A549 (cell line): ENCODE measurements at regions not wholly inside any gene's neighbourhood (a gene's known extent, or its start where the extent isn't known, plus 50 kb on each side); places are given as distances from the start of the nearest gene placed in this dataset.
A peak's percentile ranks its signal among the peaks of the same experiment; 100 is the strongest.

Experiments used
- ATAC-seq, 2 experiments: fragments of 200-7000 bp in 1 of 2; fragments of >200 bp in 1 of 2; cut with Nextera tagmentation in 1 of 2; cut with Tn5 transposase in 1 of 2; 3 replicates each; pipeline versions ENCODE4 v1.8.0 to v1.9.1; 2018 to 2020; ENCODE audit warnings: mild to moderate bottlenecking in 1 of 2, moderate library complexity in 1 of 2
- CTCF ChIA-PET: fragments of 300-600 bp; sonication (Branson Sonifier 250); formaldehyde crosslinking; extraction: SDS; loops from one replicate; lab custom pipeline; 2021; ENCODE audit warnings: antibody characterized with exemption, inconsistent platforms; lab: Yijun Ruan, JAX
- POLR2A ChIA-PET: fragments of 350-600 bp; formaldehyde crosslinking; extraction: SDS; loops from one replicate; lab custom pipeline; 2021; ENCODE audit warnings: antibody characterized with exemption, inconsistent platforms; lab: Yijun Ruan, JAX
- DNase-seq, 2 experiments: peaks; one replicate each; pipeline versions ENCODE4 v3.0.0 to v3.0.0-alpha.2; 2011 to 2016; ENCODE audit warnings: low read depth in 1 of 2, low spot score in 1 of 2
- FAIRE-seq: peaks from 2 replicates; lab custom pipeline; 2011; peaks lifted over from hg19 to GRCh38; lab: Jason Lieb, UNC
- H3K27ac ChIP-seq, 2 experiments: fragments of >200 bp; sonication (Bioruptor Twin); formaldehyde crosslinking; 3 replicates each; pipeline ENCODE4 v1.5.1; 2016 to 2017
- H3K4me1 ChIP-seq: fragments of >200 bp; sonication (Bioruptor Twin); formaldehyde crosslinking; 3 replicates; pipeline ENCODE4 v1.6.1; 2016
- H3K4me2 ChIP-seq: fragments of >200 bp; sonication (Bioruptor Twin); formaldehyde crosslinking; 3 replicates; pipeline ENCODE4 v1.6.1; 2016
- H3K4me3 ChIP-seq: fragments of >200 bp; sonication (Bioruptor Twin); formaldehyde crosslinking; 3 replicates; pipeline ENCODE4 v1.5.1; 2016
- H3K9me3 ChIP-seq: fragments of >200 bp; sonication (Bioruptor Twin); formaldehyde crosslinking; 3 replicates; pipeline ENCODE4 v1.6.1; 2016
- BHLHE40 ChIP-seq: IDR thresholded peaks from 2 replicates; pipeline ENCODE4 v1.6.1; 2012; ENCODE audit warnings: low read depth, low read length, inconsistent platforms
- CBX8 ChIP-seq: fragments of 200-600 bp; sonication (generic); IDR thresholded peaks from 2 replicates; pipeline ENCODE4 v1.6.1; 2016
- CEBPB ChIP-seq, 2 experiments: fragments of >200 bp in 1 of 2; sonication (Bioruptor Twin) in 1 of 2; formaldehyde crosslinking in 1 of 2; IDR thresholded peaks; 2 replicates each; pipeline ENCODE4 v1.6.1; 2012 to 2016
- CTCF ChIP-seq: fragments of >200 bp; sonication (Bioruptor Twin); formaldehyde crosslinking; IDR thresholded peaks from 3 replicates; pipeline ENCODE4 v1.5.1; 2016
- E2F6 ChIP-seq: IDR thresholded peaks from 2 replicates; pipeline ENCODE4 v1.6.1; 2012; ENCODE audit warnings: low read depth, borderline replicate concordance
- EHF ChIP-seq: fragments of 250-450 bp; sonication (Bioruptor Pico); IDR thresholded peaks from 2 replicates; pipeline ENCODE4 v1.5.0; 2020; ENCODE audit warnings: mild to moderate bottlenecking
- EHMT2 ChIP-seq: fragments of 200-600 bp; sonication (generic); IDR thresholded peaks from 2 replicates; pipeline ENCODE4 v1.6.1; 2016; ENCODE audit warnings: antibody characterized with exemption, low read depth, mild to moderate bottlenecking, moderate library complexity
- ESRRA ChIP-seq: fragments of 150-350 bp; IDR thresholded peaks from 2 replicates; pipeline ENCODE4 v1.6.1; 2014; ENCODE audit warnings: mild to moderate bottlenecking, low read length, borderline replicate concordance
- FOSB ChIP-seq: fragments of 250-450 bp; sonication (Bioruptor Pico); IDR thresholded peaks from 2 replicates; pipeline ENCODE4 v1.5.0; 2020; ENCODE audit warnings: mild to moderate bottlenecking, moderate library complexity
- FOSL2 ChIP-seq, 2 experiments: fragments of 450-650 bp in 1 of 2; fragments of >200 bp in 1 of 2; sonication (Bioruptor Twin) in 1 of 2; formaldehyde crosslinking; IDR thresholded peaks; 2 replicates each; pipeline versions ENCODE4 v1.5.0 to v1.6.1; 2016 to 2020; ENCODE audit warnings: mild to moderate bottlenecking in 1 of 2, moderate library complexity in 1 of 2
- FOXS1 ChIP-seq: fragments of 250-450 bp; sonication (Bioruptor Pico); IDR thresholded peaks from 2 replicates; pipeline ENCODE4 v1.5.0; 2020; ENCODE audit warnings: mild to moderate bottlenecking, moderate library complexity
- GATA3 ChIP-seq: IDR thresholded peaks from 2 replicates; pipeline ENCODE4 v1.6.1; 2012; ENCODE audit warnings: borderline replicate concordance
- HDAC2 ChIP-seq: fragments of 200-600 bp; sonication (generic); IDR thresholded peaks from 2 replicates; pipeline ENCODE4 v1.6.1; 2016
- HES2 ChIP-seq: fragments of >200 bp; sonication (Bioruptor Twin); formaldehyde crosslinking; IDR thresholded peaks from 2 replicates; pipeline ENCODE4 v1.6.1; 2016
- HEYL ChIP-seq: fragments of 250-450 bp; sonication (Bioruptor Pico); IDR thresholded peaks from 2 replicates; pipeline ENCODE4 v1.8.0; 2021; ENCODE audit warnings: mild to moderate bottlenecking, moderate library complexity
- JUN ChIP-seq, 2 experiments: fragments of >200 bp; sonication (Bioruptor Twin); formaldehyde crosslinking; IDR thresholded peaks; 2 replicates in 1 of 2; 3 replicates in 1 of 2; pipeline ENCODE4 v1.6.1; 2016 to 2017
- JUNB ChIP-seq: fragments of >200 bp; sonication (Bioruptor Twin); formaldehyde crosslinking; IDR thresholded peaks from 2 replicates; pipeline ENCODE4 v1.6.1; 2016
- KDM1A ChIP-seq: fragments of 200-600 bp; sonication (generic); IDR thresholded peaks from 2 replicates; pipeline ENCODE4 v1.6.1; 2016; ENCODE audit warnings: low read depth, mild to moderate bottlenecking
- MAFK ChIP-seq: fragments of 450-650 bp; IDR thresholded peaks from 2 replicates; pipeline ENCODE4 v1.6.1; 2014; ENCODE audit not compliant: partially characterized antibody
- MAZ ChIP-seq: fragments of 150-350 bp; IDR thresholded peaks from 2 replicates; pipeline ENCODE4 v1.6.1; 2014; ENCODE audit warnings: antibody characterized with exemption, low read depth, low read length, borderline replicate concordance
- MYC ChIP-seq: IDR thresholded peaks from 2 replicates; pipeline ENCODE4 v1.6.1; 2012; ENCODE audit warnings: mild to moderate bottlenecking, inconsistent platforms, low read length, improper control_type of control experiment, borderline replicate concordance
- NFE2L2 ChIP-seq: fragments of 150-350 bp; conservative IDR thresholded peaks from 2 replicates; pipeline ENCODE4 v1.6.1; 2014; ENCODE audit warnings: low read length
- PBX3 ChIP-seq: IDR thresholded peaks from 2 replicates; pipeline ENCODE4 v1.6.1; 2012
- PHF8 ChIP-seq: fragments of 200-600 bp; sonication (generic); IDR thresholded peaks from 2 replicates; pipeline ENCODE4 v1.6.1; 2016; ENCODE audit warnings: low read depth, mild to moderate bottlenecking, antibody characterized with exemption, moderate library complexity, borderline replicate concordance
- POLR2AphosphoS2 ChIP-seq: conservative IDR thresholded peaks from 2 replicates; pipeline ENCODE4 v1.6.1; 2012; ENCODE audit warnings: low read length, improper control_type of control experiment, inconsistent platforms
- RCOR1 ChIP-seq: fragments of 150-350 bp; IDR thresholded peaks from 2 replicates; pipeline ENCODE4 v1.6.1; 2014; ENCODE audit warnings: antibody characterized with exemption, low read length, low read depth
- RNF2 ChIP-seq: fragments of 200-600 bp; sonication (generic); IDR thresholded peaks from 2 replicates; pipeline ENCODE4 v1.6.1; 2016; ENCODE audit warnings: low read depth, mild to moderate bottlenecking, antibody characterized with exemption, moderate library complexity, borderline replicate concordance
- ZNF302 ChIP-seq: fragments of 250-450 bp; sonication (Bioruptor Pico); IDR thresholded peaks from 2 replicates; pipeline ENCODE4 v1.9.0; 2021; ENCODE audit warnings: inconsistent platforms, mild to moderate bottlenecking, moderate library complexity
- WGBS: methylation state at CpG from one replicate; pipeline ENCODE4 v1.1.6; 2017; ENCODE audit errors: missing lambda C conversion rate; 5-methylcytosine and 5-hydroxymethylcytosine counted together

- no peak overlapping the region for H3K4me2 ChIP-seq
- TF ChIP-seq MAFK (no peak), PBX3 (no peak), ZNF302 (no peak), RCOR1 (no peak), GATA3 (no peak), EHMT2 (no peak), FOXS1 (no peak), MAZ (no peak), JUNB (no peak), EHF (CRISPR knock-in tag) (no peak), PHF8 (no peak), FOSL2 (IDR thresholded peaks at IDR 0.05) (no peak), FOSL2 (CRISPR knock-in tag; IDR thresholded peaks at IDR 0.05) (no peak), FOSB (CRISPR knock-in tag) (no peak), BHLHE40 (no peak)
- ATAC-seq = no peak
- ChIA-PET POLR2A (interaction anchor here (1.1 kb wide), 1 partner anchor 39 kb away, joined by 3 read pairs; no protein-coding TSS in a partner anchor), CTCF (interaction anchor here (0.6 to 1.4 kb wide), 3 partner anchors 11 to 85 kb away, joined by 3 to 5 read pairs (median 3); no protein-coding TSS in a partner anchor)
- H3K27ac ChIP-seq = peak overlapping the region in 1 of 2 experiments; percentile 54; a peak in 1 of 6 replicates
- no peak for DNase-seq
- no peaks in the 10 kb centered on the region for H3K9me3 ChIP-seq
- H3K4me1 ChIP-seq = peaks cover 34% of the 10 kb centered on the region
- WGBS = 94% methylated on average over 1 of the region's 1 CpG
- H3K4me3 ChIP-seq = no peak overlapping the region
- no peak for FAIRE-seq
These were observed 106.4 kb upstream of the SERP2 start for GRCh38 chr13:44267203-44267602.

- H3K4me1 ChIP-seq = peaks cover 34% of the 10 kb centered on the region
- peak overlapping the region; percentile 13; the same call in 1 of the 3 replicates for H3K4me2 ChIP-seq
- 64% methylated on average over 4 of the region's 4 CpGs for WGBS
- POLR2A ChIA-PET = interaction anchor here (0.7 to 1.1 kb wide), 2 partner anchors 38 to 127 kb away, joined by 3 read pairs; no protein-coding TSS in a partner anchor
- CTCF ChIA-PET = interaction anchor here (0.9 to 1.4 kb wide), 2 partner anchors 12 to 28 kb away, joined by 3 read pairs; no protein-coding TSS in a partner anchor
- DNase-seq (peak in 1 of 2 experiments; percentile 23), ATAC-seq (peak in 1 of 2 experiments; percentile 46; a peak in 1 of 6 replicates), FAIRE-seq (no peak)
- TF ChIP-seq E2F6 = no peak
- no peak for TF ChIP-seq ESRRA
- TF ChIP-seq MYC = no peak
- peak overlapping the region; percentile 30 to 83; a peak in 4 of 6 replicates for H3K27ac ChIP-seq
- H3K9me3 ChIP-seq = no peaks in the 10 kb centered on the region
- no peak overlapping the region for H3K4me3 ChIP-seq
These were observed 105.6 kb upstream of the SERP2 start for GRCh38 chr13:44267980-44268379.

GRCh38 chr13:44268980-44269379, 104.6 kb upstream of the SERP2 start:
- no peak for ATAC-seq
- CTCF ChIA-PET = no interaction called here
- Histone ChIP-seq H3K4me2 (no peak overlapping the region), H3K27ac (peak overlapping the region; percentile 40 to 83; a peak in 4 of 6 replicates), H3K9me3 (no peaks in the 10 kb centered on the region), H3K4me1 (peaks cover 34% of the 10 kb centered on the region), H3K4me3 (no peak overlapping the region)
- FAIRE-seq = no peak
- POLR2A ChIA-PET = interaction anchor here (0.7 kb wide), 1 partner anchor 126 kb away, joined by 3 read pairs; no protein-coding TSS in a partner anchor
- DNase-seq = no peak
- no peak for TF ChIP-seq MYC
- TF ChIP-seq HEYL (CRISPR knock-in tag) = no peak
- no peak for TF ChIP-seq NFE2L2
- no peak for TF ChIP-seq BHLHE40
- no peak for TF ChIP-seq KDM1A
- no peak for TF ChIP-seq FOSB (CRISPR knock-in tag)
- TF ChIP-seq POLR2AphosphoS2 = no peak
- no peak for TF ChIP-seq CBX8
- no peak for TF ChIP-seq HDAC2
- TF ChIP-seq MAFK = no peak
- no peak for TF ChIP-seq RNF2
- TF ChIP-seq FOXS1 = no peak
- no peak for TF ChIP-seq HES2
- TF ChIP-seq JUN (IDR thresholded peaks at IDR 0.05) = no peak
- TF ChIP-seq CTCF = no peak
- no peak for TF ChIP-seq CEBPB (IDR thresholded peaks at IDR 0.05)
